C4-2B (cell line): ENCODE measurements at regions not wholly inside any gene's neighbourhood (a gene's known extent, or its start where the extent isn't known, plus 50 kb on each side); places are given as distances from the start of the nearest gene placed in this dataset.

Experiments used
- ZFX ChIP-seq: fragments of 450-650 bp; IDR thresholded peaks from 2 replicates; pipeline ENCODE4 v1.6.1; 2017
- TF ChIP-seq, protein P1 (sequence below): fragments of 450-650 bp; conservative IDR thresholded peaks from 2 replicates; pipeline ENCODE4 v1.5.1; 2017; ENCODE audit warnings: mild to moderate bottlenecking

- TF ChIP-seq, protein P1, sequence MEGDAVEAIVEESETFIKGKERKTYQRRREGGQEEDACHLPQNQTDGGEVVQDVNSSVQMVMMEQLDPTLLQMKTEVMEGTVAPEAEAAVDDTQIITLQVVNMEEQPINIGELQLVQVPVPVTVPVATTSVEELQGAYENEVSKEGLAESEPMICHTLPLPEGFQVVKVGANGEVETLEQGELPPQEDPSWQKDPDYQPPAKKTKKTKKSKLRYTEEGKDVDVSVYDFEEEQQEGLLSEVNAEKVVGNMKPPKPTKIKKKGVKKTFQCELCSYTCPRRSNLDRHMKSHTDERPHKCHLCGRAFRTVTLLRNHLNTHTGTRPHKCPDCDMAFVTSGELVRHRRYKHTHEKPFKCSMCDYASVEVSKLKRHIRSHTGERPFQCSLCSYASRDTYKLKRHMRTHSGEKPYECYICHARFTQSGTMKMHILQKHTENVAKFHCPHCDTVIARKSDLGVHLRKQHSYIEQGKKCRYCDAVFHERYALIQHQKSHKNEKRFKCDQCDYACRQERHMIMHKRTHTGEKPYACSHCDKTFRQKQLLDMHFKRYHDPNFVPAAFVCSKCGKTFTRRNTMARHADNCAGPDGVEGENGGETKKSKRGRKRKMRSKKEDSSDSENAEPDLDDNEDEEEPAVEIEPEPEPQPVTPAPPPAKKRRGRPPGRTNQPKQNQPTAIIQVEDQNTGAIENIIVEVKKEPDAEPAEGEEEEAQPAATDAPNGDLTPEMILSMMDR = no peak
- TF ChIP-seq ZFX = no peak
Observed at GRCh38 chr7:12954380-12955033, 267.1 kb downstream of the ARL4A start.
